Endothelial cell of umbilical vein (primary cell): ENCODE measurements at regions not wholly inside any gene's neighbourhood (a gene's known extent, or its start where the extent isn't known, plus 50 kb on each side); places are given as distances from the start of the nearest gene placed in this dataset.

Experiments used
- BruUV-seq: library from RNA; stranded (reverse); fragments of 400-500 nt; replicated peaks from 2 replicates; lab custom pipeline; 2021; lab: Mats Ljungman, UMichigan
- CTCF ChIA-PET: fragments of 300-600, 350-600 bp; sonication (Branson Sonifier 250); formaldehyde crosslinking; loops from one replicate; lab custom pipeline; 2021; ENCODE audit warnings: antibody characterized with exemption, inconsistent platforms; lab: Charles Lee
- POLR2A ChIA-PET: fragments of 300-600, 350-600 bp; sonication (Branson Sonifier 250); formaldehyde crosslinking; loops from one replicate; lab custom pipeline; 2021; ENCODE audit warnings: antibody characterized with exemption, inconsistent platforms; lab: Charles Lee
- DNase-seq: peaks from one replicate; pipeline ENCODE4 v3.0.0-alpha.2; 2011; ENCODE audit warnings: low read depth, low spot score
- FAIRE-seq: peaks from 2 replicates; lab custom pipeline; 2011; peaks lifted over from hg19 to GRCh38; lab: Jason Lieb, UNC
- H2AFZ ChIP-seq: 2 replicates; pipeline ENCODE4 v1.6.0; 2012; ENCODE audit warnings: low read depth, low read length, control low read depth, inconsistent platforms
- H3K27ac ChIP-seq: 2 replicates; pipeline ENCODE4 v1.5.1; 2011; ENCODE audit warnings: low read depth, mild to moderate bottlenecking, control low read depth, low read length, moderate library complexity; ENCODE audit not compliant: insufficient read depth
- H3K27me3 ChIP-seq, 2 experiments: 2 replicates each; pipeline versions ENCODE4 v1.6.0 to v1.6.1; 2011; ENCODE audit warnings: low read length in 2 of 2, mixed read lengths in 1 of 2; ENCODE audit not compliant: control insufficient read depth in 2 of 2, insufficient read depth in 2 of 2
- H3K36me3 ChIP-seq, 2 experiments: 2 replicates in 1 of 2; 3 replicates in 1 of 2; pipeline ENCODE4 v1.5.1; 2011; ENCODE audit warnings: low read length in 2 of 2, mild to moderate bottlenecking in 1 of 2, moderate library complexity in 1 of 2; ENCODE audit not compliant: control insufficient read depth in 2 of 2, insufficient read depth in 2 of 2; ENCODE audit errors: extremely low read depth in 1 of 2
- H3K4me1 ChIP-seq: 3 replicates; pipeline ENCODE4 v1.5.1; 2011; ENCODE audit warnings: mild to moderate bottlenecking, low read length; ENCODE audit not compliant: control insufficient read depth, insufficient read depth; ENCODE audit errors: extremely low read depth
- H3K4me2 ChIP-seq: 2 replicates; pipeline ENCODE4 v1.6.1; 2011; ENCODE audit warnings: low read length, control low read depth, mixed read lengths; ENCODE audit not compliant: insufficient read depth
- H3K4me3 ChIP-seq, 3 experiments: fragments of 200-600 bp in 1 of 3; sonication (generic), shearing (Covaris generic) in 1 of 3; replicated peaks in 1 of 3; 2 replicates each; pipeline ENCODE4 v1.5.1; 2011 to 2016; ENCODE audit warnings: control low read depth in 3 of 3, low read length in 3 of 3, mild to moderate bottlenecking in 2 of 3, inconsistent platforms in 1 of 3, low read depth in 1 of 3, moderate library complexity in 1 of 3; ENCODE audit not compliant: insufficient read depth in 1 of 3
- H3K79me2 ChIP-seq: 2 replicates; pipeline ENCODE4 v1.6.0; 2012; ENCODE audit warnings: low read length, inconsistent platforms; ENCODE audit not compliant: control insufficient read depth, insufficient read depth
- H3K9ac ChIP-seq: replicated peaks from 2 replicates; pipeline ENCODE3; 2011; ENCODE audit warnings: low read length, control low read depth; ENCODE audit not compliant: insufficient read depth; ENCODE audit errors: extremely low read depth
- H3K9me1 ChIP-seq: replicated peaks from 3 replicates; pipeline ENCODE4 v1.6.0; 2011; ENCODE audit warnings: mild to moderate bottlenecking, low read length; ENCODE audit not compliant: control insufficient read depth, insufficient read depth; ENCODE audit errors: extremely low read depth
- H3K9me3 ChIP-seq: replicated peaks from 2 replicates; pipeline ENCODE4 v1.5.1; 2012; ENCODE audit warnings: low read length, inconsistent platforms; ENCODE audit not compliant: control insufficient read depth, insufficient read depth
- H4K20me1 ChIP-seq: replicated peaks from 2 replicates; pipeline ENCODE3; 2011; ENCODE audit warnings: mild to moderate bottlenecking, low read length; ENCODE audit not compliant: control insufficient read depth, insufficient read depth; ENCODE audit errors: extremely low read depth
- EZH2 ChIP-seq: IDR thresholded peaks from 2 replicates; pipeline ENCODE4 v1.6.1; 2012; ENCODE audit warnings: borderline replicate concordance, low read depth, mild to moderate bottlenecking, moderate library complexity, low read length, inconsistent platforms; ENCODE audit not compliant: severe bottlenecking
- FOS ChIP-seq: IDR thresholded peaks from 2 replicates; pipeline ENCODE4 v1.6.1; 2011; ENCODE audit warnings: mild to moderate bottlenecking, low read length, moderate library complexity, borderline replicate concordance; ENCODE audit not compliant: insufficient read depth
- GATA2 ChIP-seq: IDR thresholded peaks from 2 replicates; pipeline ENCODE4 v1.7.0; 2011; ENCODE audit warnings: low read depth, mild to moderate bottlenecking, moderate library complexity, mixed read lengths, low read length; ENCODE audit not compliant: insufficient read length, insufficient read depth
- JUN ChIP-seq: IDR thresholded peaks from 2 replicates; pipeline ENCODE4 v1.6.1; 2011; ENCODE audit warnings: borderline replicate concordance, low read depth; ENCODE audit not compliant: insufficient read length, insufficient read depth
- MAX ChIP-seq: IDR thresholded peaks from 2 replicates; pipeline ENCODE4 v1.6.1; 2011; ENCODE audit not compliant: insufficient read depth, insufficient read length
- MYC ChIP-seq: IDR thresholded peaks from one replicate; pipeline ENCODE4 v1.6.1; 2011; ENCODE audit warnings: mild to moderate bottlenecking, low read depth, low read length
- POLR2A ChIP-seq: IDR thresholded peaks from 2 replicates; pipeline ENCODE4 v1.6.1; 2012; ENCODE audit warnings: low read depth, mild to moderate bottlenecking, control low read depth, low read length
- POLR2AphosphoS5 ChIP-seq: IDR thresholded peaks from 2 replicates; pipeline ENCODE4 v1.6.1; 2012; ENCODE audit warnings: low read depth, mild to moderate bottlenecking, control low read depth, low read length, moderate library complexity; ENCODE audit not compliant: insufficient read depth
- dilution Hi-C: fragments of 300-500 bp; cut with MboI; formaldehyde crosslinking; loops from one replicate; pipeline ENCODE4 v1.15.0; 2019; ENCODE audit warnings: low sequenced_read_pairs; ENCODE audit not compliant: extremely low pct_ligation_motif_present
- intact Hi-C: fragments of 100-400 bp; cut with micrococcal nuclease; formaldehyde crosslinking; loops from one replicate; pipeline ENCODE4 v1.10.0; 2022
- TF ChIP-seq, protein P1 (sequence below), 2 donors: IDR thresholded peaks; 1 replicate in 1 of 2; 2 replicates in 1 of 2; pipeline ENCODE4 v1.5.1; 2011; ENCODE audit warnings: low read length in 2 of 2, mild to moderate bottlenecking in 2 of 2, moderate library complexity in 2 of 2, control low read depth in 1 of 2, inconsistent platforms in 1 of 2, low read depth in 1 of 2; ENCODE audit not compliant: insufficient read depth in 1 of 2; ENCODE audit errors: extremely low read depth in 1 of 2

DNA sequence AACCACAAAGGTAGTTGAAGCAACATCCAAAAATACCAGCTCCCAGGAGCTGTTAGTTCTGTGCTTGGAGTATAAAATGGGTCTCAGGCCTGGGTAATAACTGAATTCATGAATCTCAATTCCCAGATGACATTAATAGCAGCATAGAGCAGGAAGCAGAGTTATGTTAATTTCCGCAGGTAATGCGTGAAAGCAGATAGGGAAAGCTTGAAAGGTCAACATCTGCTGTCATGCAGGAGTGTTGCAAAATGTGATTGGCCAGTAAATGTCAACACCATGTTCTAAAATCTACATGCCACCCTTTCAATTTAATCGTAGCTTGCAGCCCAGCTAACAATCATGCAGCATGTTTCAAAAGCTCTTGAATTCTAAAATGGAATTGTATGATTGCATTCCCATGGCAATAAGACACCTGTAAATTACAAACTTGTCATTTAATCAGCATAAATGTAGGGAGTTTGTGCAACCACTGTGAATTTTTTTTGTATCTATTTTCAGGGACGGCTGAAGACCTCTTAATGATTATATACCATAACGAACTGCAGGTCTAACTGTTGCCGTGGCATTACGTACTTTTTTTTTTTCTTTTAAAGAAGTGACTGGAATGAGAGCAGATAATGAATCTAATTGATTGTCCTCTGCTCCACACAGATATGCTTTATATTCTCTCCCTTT is 635.8 kb upstream of the FOXG1 start:
- no peak overlapping the region for H3K9ac ChIP-seq
- no peak for TF ChIP-seq MYC
- no peak for TF ChIP-seq JUN
- no peak for TF ChIP-seq GATA2
- TF ChIP-seq, protein P1, sequence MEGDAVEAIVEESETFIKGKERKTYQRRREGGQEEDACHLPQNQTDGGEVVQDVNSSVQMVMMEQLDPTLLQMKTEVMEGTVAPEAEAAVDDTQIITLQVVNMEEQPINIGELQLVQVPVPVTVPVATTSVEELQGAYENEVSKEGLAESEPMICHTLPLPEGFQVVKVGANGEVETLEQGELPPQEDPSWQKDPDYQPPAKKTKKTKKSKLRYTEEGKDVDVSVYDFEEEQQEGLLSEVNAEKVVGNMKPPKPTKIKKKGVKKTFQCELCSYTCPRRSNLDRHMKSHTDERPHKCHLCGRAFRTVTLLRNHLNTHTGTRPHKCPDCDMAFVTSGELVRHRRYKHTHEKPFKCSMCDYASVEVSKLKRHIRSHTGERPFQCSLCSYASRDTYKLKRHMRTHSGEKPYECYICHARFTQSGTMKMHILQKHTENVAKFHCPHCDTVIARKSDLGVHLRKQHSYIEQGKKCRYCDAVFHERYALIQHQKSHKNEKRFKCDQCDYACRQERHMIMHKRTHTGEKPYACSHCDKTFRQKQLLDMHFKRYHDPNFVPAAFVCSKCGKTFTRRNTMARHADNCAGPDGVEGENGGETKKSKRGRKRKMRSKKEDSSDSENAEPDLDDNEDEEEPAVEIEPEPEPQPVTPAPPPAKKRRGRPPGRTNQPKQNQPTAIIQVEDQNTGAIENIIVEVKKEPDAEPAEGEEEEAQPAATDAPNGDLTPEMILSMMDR (IDR thresholded peaks at IDR 0.05; ENCODE audit: extremely low read depth in 1 of 2, insufficient read depth in 1 of 2, low read depth in 1 of 2, low read length in 2 of 2), result no peak
- TF ChIP-seq MAX, result no peak
- no peak for TF ChIP-seq FOS
- no peak for TF ChIP-seq POLR2AphosphoS5
- no peak for TF ChIP-seq POLR2A
- TF ChIP-seq EZH2, result no peak
- H3K4me2 ChIP-seq, result no peak overlapping the region
- DNase-seq (no peak), FAIRE-seq (no peak)
- no peaks in the 10 kb centered on the region for H3K79me2 ChIP-seq
- H3K9me3 ChIP-seq, result no peaks in the 10 kb centered on the region
- no peak overlapping the region for H3K27ac ChIP-seq
- dilution Hi-C loops, result no loop called here
- H3K4me1 ChIP-seq, result no peaks in the 10 kb centered on the region
- no peaks in the 10 kb centered on the region for H3K27me3 ChIP-seq
- ChIA-PET CTCF (interaction anchor here (1.3 kb wide), 1 partner anchor 10 kb away, joined by 3 read pairs; no protein-coding TSS in a partner anchor), POLR2A (no interaction called here)
- H2AFZ ChIP-seq, result no peak overlapping the region
- no peaks in the 10 kb centered on the region for H4K20me1 ChIP-seq
- H3K9me1 ChIP-seq, result no peaks in the 10 kb centered on the region
- no peaks in the 10 kb centered on the region for H3K36me3 ChIP-seq
- intact Hi-C loops, result no loop called here
- no TSS peak for BruUV-seq
- H3K4me3 ChIP-seq, result no peak overlapping the region
